HG02938 (cell line): ENCODE measurements at regions not wholly inside any gene's neighbourhood (a gene's known extent, or its start where the extent isn't known, plus 50 kb on each side); places are given as distances from the start of the nearest gene placed in this dataset.
"Not testable (repeated sequence)": the region's sequence is repeated elsewhere in the genome, so short reads cannot be mapped to it uniquely, and the experiment has no call there.

Experiments used
- ATAC-seq: cut with Tn5 transposase; IDR thresholded peaks from one replicate; pipeline ENCODE4 v1.9.1; 2021; ENCODE audit warnings: mild to moderate bottlenecking, moderate library complexity; ENCODE audit not compliant: unreplicated experiment

DNA sequence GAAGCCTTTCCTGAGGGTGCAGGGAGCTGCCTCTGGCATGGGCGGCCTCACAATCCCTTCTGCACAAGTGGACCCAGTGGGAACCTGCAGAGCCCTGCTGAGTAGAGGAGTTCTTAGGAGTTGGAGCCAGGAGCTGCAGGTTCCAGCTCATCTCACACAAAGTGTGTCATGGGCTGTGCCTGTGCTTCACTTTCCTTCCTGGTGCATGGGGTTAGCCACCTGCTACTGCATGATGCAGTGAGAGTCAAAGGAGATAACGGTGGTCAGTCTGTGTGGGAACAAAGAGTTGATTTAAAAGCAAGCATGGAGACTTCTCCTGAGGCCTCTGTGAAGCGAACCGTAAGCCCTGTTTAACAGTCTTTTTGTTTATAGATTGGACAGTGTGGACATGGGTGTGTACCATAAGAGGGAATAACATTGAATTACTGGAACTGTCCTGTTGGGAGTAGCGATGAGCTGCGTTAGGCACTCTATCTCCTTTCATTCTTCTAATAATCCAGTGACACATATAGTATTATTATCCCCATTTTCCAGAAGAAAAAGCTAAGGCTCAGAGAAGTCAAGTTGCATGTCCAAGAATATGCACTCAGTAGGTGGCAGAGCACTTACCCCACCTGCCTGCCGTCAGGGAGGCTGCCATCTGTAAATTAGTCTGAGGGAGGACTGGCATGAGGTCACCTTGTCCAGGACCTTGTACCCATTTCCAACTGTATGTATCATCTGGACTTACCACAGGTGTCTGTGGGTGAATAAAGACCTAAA lies 68.7 kb upstream of the PRR23C start:
- no peak for ATAC-seq

DNA sequence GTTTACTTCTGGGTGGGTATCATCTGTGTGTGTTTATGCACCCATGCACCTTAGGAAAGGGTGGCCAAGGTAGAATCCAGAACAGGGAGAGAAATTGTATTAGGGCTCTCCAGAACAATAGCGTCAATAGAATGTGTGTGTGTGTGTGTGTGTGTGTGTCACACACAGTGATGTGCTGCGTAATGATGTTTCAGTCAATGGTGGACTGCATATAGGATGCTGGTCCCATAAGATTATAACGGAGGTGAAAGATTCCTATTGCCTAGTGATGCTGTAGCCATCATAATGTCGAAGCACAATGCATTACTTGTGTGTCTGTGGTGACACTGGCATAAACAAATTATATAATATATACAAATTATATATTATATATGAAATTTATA lies 69.3 kb upstream of the PRR23C start:
- ATAC-seq, result no peak

DNA sequence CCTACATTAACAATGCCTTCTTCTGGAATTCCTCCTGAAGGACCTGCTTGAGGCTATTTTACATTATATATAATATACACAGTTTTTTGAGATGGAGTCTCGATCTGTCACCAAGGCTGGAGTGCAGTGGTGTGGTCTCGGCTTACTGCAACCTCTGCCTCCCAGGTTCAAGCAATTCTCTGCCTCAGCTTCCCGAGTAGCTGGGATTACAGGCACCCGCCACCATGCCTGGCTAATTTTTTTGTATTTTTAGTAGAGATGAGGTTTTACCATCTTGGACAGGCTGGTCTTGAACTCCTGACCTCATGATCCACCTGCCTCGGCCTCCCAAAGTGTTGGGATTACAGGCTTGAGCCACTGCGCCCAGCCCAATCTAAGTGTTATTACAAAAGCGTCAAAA lies 71.9 kb upstream of the PRR23C start:
- not testable (repeated sequence) for ATAC-seq

DNA sequence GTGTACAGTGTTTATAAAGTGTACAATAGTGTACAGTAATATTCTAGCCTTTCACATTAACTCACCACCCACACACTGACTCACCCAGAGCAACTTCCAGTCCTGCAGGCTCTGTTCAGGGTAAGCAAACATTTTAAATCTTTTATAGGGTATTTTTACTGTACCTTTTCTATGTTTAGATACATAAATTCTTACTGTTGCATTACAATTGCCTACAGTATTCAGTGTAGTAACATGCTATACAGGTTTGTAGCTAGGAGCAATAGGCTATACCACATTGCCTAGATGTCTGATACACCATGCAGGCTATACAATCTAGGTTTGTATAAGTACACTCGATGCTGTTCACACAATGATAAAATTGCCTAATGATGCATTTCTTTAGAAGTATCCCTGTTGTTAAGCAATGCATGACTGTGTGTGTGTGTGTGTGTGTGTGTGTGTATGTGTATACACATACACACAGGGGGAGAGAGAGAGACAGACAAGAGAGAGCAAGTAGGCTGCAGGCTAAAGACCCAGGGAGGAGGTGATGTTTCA lies 72.5 kb upstream of the PRR23C start:
- no peak for ATAC-seq

DNA sequence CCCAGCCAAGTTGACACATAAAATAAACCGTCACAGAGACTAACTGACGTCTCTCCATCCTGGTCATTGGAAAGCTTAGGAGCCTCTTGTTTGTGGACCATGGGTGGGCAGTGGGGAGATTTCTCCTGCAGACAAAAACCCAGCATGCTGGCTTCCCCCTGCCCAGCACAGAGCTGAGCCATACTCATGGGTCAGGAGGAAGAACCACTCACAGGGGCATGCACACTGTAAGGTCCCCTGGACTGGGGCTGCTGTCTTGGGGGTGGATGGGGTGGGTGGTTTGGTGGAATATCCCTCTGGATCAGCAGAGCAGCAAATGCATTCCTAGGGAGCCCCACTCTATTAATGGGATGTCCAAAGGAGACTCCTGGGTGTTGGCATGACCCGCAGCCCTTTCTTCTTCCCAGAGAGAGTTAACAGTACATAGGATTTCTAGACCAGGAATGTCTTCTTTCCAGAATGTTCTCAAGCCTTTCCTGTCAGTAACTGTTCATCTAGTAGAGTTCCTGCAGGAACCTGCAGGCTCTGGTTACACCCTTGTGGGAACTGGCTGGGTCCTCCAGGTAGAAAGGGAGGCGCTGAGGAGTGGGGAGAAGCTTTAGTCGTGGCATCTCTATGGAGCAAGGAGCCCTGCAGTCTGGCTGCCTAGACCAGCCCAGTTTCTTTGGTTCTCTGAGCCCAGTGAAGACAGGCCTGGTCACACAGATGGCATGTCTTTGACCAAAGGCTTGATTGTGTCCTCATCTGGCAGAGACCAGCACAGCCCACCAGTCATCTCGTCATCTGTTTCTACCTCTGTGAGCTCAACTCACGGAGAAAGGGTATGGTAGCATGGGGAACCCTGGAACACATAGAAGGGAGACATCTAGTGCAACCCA lies 73.4 kb upstream of the PRR23C start:
- ATAC-seq, result no peak

DNA sequence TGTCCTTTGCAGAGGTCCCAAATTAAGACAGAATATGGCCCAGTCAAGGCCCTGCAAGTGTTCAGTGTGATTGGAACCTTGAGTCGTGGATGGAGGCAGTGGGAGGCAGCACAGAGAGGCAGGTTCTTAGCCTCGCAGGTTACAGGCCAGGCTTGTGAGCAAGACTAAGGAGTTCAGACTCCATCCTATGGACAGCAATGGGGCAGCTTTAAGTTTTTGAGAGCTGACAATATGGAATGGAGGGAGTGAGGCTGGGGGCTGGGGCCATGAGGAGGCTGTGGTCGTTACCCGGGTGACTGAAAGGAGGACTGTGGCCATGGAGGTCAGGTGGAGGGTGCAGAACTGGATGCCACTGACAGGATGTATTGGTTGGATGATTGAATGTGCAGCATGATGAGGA lies 74.1 kb upstream of the PRR23C start:
- ATAC-seq, result no peak

DNA sequence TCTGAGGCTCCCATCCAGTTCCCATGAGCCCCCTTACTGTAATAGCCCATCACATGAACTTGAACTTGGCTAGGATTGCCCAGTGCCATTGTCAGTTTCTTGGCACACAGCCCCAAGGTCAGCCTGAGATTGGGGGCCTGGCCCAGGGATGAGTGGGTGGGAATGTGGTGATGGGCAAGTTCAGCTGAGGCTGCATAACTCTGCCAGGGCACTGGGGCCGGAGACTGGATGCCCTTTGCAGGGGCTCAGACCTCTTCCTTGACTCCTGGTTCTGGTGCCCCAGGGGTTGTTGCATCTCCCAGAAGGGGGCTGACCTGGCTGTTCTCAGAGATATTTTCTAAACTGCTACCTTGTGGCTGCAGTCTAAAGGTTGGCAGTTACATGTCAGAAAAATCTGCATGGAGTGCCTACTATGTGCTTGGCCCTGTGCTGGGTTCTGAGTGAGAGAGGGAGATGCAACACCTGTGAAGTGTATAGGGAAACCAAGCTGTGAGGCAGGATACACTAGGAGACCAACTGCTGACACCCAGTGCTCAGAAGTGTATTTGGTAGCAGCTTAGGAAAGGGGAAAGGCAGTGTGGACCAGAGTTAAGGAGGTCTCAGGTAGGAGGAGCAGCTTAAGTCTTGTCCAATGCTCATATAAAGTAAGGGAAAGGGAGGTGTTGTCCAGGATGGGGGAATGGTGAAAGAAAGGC lies 74.8 kb upstream of the PRR23C start:
- ATAC-seq, result no peak

DNA sequence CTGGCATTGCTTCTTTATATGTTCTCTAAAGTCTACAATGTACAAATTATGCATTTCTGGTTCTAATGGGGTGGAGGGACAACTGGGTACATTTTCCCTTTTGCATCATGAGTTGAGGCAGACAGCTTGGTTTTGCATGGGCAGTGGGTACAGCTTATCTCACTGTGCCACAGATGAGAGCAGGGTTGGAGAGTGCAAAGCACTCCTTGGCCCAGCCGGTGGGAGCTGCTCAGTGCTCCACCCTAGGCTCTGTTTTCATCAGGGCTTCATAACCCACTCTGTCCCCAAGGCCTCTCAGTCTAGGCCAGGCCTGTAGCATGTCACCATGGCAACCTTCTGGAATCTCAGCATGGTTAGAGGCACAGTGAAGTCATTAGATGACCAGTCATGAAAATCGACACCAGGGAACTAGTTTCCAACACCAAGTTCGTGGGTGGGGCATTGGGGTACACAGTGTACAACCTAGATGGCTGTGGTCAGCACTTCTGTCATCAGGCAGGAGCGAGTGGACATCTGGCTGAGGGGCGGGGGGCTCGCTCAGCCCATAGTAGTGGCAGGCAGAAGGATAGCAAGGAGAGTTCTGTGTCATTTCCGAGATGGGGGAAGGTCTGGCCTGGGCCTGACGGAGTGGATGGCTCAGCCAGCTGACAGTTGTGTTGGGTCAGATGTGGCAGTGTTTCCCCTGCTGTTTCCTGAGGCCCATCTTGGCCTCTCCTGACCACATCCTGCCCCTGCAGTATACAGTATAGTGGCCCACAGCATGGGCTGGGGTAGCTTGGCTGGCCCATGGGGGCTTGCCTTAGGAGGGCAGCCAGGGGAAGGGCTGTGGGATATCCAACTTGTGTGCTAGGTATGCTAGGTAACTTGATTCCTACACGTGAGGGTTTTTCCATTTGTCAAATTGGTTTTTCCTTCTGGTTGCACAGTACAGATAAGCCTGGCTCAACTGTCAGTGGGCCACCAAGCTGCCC lies 75.7 kb upstream of the PRR23C start:
- ATAC-seq, result no peak

DNA sequence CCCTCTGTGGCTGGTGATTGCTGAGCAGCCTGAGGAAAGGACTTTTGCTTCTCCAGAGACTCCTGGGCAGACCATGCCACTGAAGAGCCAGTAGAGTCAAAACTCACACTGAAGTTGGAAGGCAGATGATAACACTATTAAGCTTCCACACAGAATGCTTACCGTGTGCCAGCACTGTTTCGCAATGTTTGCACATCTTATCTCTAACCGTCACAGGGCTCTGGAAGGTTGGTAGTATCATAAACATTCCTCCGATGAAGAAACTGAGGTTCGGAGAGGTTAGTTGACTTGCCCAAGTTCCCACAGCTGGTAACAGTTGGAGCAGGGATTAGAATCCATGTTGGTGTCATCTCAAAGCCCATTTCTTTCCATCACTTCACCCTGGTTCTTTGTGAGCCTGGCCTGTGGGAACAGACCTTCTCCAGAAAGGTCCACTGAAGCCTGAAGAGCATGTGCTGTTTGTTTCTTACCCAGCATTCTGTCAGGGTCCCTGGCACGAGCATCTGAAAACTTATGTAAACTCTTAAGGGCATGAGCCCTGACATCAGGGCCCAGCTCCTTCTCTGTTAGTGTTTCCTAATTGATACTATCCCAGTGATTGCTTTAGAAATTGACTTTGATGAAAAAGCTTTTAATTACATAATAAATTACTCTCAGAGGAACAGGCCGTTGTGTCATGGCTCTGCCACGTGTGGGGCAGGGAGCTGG lies 77.0 kb upstream of the PRR23C start:
- no peak for ATAC-seq

DNA sequence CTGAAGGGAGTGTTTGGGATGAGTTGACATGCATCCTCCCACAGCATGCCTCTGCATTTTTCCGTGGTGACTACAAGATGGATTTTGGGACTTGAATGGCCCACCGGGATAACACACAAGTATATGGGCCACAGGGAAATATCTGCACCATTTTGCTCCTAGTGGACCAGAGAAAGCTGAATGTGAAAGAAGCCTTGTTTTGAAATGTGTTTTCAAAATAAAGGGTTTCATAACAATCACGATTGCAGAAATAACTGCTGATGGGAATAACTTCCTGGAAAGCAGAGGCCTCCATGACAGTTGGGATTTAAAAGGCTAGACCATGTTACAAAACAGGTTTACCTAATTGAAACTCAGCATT lies 77.5 kb upstream of the PRR23C start:
- ATAC-seq, result no peak

DNA sequence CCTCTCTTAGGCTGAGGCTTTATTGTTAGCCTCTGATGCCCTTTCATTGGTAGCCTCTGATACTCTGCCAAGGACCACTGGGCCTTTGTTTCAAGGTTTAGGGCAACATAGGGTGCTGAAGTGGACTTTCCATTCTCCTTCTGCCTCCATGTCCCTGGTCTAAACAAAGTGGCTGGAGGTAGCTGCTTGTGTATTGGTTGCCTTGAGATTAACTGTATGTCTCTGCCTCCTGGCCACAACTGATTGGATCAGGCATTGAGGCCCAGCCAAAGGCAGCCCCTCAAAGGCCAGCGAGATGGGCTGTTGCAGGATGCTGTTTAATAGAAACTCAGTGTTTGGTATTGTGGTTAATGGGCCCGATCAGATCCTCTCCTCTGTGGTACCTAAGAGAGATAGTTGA lies 77.9 kb upstream of the PRR23C start:
- no peak for ATAC-seq

DNA sequence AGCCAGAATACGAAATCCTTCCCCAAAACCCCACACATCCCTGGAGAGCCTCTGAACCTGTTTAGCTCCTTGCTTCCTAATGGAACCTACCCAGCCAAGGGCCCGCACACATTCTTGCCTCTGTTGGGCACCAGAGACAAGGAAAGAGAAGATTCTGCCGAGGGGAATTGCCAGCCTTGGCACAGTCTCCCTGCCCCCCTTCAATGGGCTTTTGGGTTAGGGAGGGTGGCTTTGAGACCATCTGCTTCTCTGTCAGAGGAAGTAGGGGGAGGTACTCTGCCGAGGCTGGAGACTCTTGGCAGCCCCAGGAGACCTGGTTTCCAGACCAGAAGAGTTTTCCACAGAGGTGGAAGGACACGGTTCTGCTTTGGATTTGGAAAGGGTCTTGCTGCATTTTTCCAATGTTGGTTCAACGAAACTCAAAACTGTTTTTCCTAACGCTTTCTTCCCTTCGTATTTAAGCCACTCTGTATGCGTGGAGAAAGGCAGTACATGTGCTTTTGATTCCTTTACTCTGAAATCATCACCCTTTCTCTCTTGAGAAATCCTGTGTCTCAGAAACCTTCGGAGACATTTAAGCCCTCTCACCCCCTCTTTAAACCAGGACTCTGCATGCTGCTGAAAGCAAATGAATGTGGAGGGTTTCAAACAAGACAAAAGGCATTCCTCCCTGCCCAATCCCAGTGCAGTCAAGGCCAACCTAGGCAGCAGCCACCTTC lies 78.8 kb upstream of the PRR23C start:
- ATAC-seq, result no peak

DNA sequence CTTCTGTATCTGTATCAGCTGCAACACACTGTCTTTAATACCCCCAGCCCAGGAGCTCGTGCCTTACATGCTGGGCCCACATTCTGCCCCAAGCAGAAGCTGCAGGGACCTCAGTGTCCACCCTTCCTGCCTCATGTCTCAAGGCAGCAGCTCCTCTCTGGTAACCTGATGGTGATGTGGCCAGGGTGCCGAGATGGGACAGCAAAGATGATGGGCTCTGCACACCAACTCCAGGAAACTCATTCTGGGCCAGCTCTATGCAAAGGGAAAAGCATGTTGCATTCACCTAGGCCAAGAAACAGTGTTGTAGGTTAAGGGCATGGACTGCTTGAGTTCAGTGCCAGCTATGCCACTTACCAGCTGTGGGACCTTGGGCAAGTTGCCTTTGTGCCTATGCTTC lies 79.5 kb upstream of the PRR23C start:
- ATAC-seq, result no peak

DNA sequence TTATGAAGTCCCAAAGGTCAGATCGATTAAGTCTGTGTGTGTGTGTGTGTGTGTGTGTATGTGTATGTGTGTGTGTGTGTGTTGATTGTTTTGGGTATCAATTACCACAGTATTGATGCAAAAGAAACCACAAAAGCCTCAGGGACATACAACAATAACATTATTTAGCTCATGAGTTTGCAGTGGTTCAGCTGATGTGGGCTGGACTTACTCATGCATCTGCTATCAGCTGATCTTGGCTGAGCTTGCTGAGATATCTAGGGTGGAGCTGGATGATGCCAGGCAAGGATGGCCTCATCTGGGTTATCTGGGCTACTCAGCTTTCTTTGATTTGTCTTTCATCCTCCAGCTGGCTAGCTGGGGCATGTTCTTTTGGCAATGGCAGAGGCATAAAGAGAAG lies 82.4 kb upstream of the PRR23C start:
- no peak for ATAC-seq

DNA sequence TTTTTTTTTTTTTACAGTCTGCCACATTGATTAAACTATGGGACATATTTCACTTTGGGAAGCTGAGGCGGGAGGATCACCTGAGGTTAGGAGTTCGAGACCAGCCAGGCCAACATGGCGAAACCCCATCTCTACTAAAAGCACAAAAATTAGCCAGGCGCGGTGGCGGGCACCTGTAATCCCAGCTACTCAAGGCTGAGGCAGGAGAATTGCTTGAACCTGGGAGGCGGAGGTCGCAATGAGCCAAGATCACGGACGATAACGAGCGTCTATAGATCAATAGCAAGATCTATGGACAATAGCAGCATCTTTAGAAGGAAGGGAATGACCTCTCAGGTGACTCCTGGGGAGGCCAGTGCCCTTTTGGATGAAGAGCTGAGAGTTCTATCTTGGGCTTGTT lies 82.9 kb upstream of the PRR23C start:
- not testable (repeated sequence) for ATAC-seq

DNA sequence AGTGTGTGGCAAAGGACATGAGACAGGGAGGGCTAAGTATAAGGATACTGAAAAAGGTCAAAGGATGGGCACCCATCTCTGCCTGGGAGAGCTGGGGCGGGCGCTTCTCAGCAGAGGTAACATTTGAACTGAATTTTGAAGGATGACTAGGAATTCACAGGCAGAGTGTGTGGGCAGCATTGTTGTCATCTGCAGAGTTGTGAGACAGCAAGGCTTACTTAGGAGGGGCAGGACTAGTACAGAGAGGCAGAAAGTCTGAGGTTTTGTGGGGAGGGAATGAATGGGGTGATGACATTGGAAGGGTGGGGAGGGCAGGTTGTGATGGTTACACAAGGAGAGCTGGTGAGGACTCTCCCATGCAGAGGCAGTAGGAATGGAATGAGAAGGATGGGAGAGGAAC lies 84.1 kb upstream of the PRR23C start:
- ATAC-seq, result no peak

DNA sequence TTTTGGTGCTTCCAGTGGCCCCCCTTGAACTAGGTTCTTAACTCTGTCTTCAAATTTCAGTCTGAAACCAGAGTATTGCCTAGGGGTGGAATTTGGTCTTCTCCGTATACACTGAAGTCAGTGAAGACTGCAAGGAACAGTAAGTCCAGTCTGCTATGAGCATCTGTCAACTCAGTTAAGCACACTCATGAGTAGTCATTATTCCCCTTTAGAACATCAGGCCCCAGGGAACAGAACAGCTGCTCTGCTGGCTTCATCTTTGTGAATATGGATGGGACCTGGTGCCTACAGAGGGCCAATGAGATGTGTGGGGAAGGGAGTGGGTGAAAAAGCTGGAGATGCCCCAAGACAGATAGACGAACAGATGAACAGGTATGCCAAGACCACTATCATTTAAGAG lies 85.2 kb upstream of the PRR23C start:
- no peak for ATAC-seq

DNA sequence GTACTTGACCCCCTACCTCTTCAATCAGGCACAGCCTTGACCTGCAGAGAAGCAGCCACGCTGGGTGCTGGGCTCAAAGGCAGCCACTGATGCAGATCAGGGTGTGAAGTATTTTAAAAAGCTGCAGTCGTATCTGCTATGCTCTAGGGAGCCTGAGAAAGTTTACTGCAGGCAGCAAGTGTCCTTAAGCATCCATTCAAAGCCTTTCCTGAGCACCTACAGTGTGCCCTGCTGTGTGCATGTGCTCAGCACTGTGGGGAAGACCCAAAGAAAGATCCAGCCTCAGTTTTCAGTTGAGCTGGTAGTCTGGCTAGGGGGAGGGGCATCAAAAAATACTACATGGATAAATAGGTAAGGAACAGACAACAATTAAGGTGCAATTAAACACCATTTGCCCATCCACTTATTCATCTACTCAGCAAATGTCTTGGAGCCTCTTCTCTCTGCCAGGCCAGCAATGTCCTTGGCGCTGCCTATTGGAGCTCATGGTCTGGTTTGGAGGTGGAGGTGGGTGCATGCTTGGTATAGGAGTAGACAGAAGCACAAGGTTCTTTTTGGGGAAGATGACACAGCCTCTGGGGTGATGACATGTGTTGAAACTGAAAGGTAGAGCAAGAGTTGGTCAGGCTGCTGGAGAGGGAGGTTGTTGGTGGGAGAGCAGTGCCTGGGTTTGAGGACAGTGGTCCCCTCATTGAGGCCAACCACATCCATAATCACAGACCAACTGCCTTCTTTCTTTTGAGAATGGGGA lies 85.9 kb upstream of the PRR23C start:
- no peak for ATAC-seq
